GM18499 (cell line): ENCODE measurements at regions not wholly inside any gene's neighbourhood (a gene's known extent, or its start where the extent isn't known, plus 50 kb on each side); places are given as distances from the start of the nearest gene placed in this dataset.
"Not testable (repeated sequence)": the region's sequence is repeated elsewhere in the genome, so short reads cannot be mapped to it uniquely, and the experiment has no call there.

Experiments
- ATAC-seq: cut with Tn5 transposase; IDR thresholded peaks from one replicate; pipeline ENCODE4 v1.9.1; 2021; ENCODE audit warnings: moderate number of reproducible peaks; ENCODE audit not compliant: insufficient read depth, unreplicated experiment

- no peak for ATAC-seq
These were observed 71.2 kb upstream of the INSIG1 start for GRCh38 chr7:155226261-155227003.

GRCh38 chr7:155227004-155227787 is 70.5 kb upstream of the INSIG1 start:
- ATAC-seq = no peak

DNA sequence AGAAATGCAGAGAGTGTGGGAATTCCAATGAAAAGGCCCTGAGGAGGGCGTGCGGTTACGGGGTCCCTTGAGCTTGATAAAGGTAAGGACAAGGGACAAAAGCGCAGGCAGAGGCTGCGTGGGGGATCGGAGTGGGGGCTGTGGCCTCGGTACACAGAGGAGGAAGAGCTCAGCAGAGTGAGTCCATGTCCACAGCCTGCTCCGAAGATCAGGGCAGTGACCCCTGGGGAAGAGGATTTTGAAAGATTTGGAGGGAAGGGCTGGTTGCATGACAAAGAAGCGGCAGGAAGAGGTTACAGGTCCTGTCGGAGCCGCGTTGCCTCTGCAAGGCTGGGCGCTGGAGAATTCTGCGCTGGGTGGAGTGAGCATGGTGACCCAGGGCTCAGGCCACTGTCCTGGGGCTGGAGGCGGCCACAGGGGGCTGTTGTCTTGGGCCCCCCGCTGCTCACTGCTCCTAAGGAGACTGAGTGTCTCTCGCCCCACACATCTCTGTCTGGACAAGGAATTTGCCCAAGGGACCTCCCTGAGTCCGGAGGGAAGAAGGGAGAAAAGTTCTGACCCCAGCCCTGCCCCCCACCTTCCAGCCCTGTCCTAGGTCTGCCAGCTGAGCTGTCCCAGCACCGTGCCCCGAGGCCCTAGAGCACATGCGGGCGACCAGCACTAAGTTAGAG is 69.8 kb upstream of the INSIG1 start:
- no peak for ATAC-seq

GRCh38 chr7:155228459-155228845 is 69.2 kb upstream of the INSIG1 start:
- ATAC-seq = no peak

- no peak for ATAC-seq
These were observed 68.8 kb upstream of the INSIG1 start for GRCh38 chr7:155228894-155229293.

DNA sequence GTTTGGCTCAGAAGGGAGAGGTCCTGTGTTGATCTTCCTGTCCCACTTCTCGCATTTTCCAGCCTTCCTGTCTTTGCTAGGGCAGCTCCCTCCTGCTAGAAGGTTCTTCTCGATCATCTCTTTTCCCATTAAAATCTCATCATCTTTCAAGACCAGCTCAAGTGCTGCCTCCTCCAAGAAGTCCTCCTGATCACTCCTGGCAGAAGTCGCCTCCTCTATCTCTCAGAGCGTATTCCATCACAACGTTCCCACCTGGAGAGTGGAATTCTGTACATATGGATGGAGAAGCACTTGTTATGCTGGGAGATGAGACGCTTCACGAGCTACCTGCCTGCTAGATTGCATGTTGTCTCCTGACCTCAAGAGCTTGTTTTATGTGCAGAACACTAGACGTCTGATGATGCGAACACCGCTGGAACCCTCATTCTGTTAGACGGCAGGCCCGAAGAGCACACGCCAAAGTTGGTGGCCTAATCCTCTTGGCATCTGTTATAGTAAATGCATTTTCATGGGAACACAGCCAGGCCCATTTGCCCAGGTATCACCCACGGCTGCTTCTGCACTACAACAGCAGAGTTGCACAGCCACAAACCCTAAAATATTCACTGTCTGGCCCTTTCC is 68.0 kb upstream of the INSIG1 start:
- ATAC-seq = no peak

DNA sequence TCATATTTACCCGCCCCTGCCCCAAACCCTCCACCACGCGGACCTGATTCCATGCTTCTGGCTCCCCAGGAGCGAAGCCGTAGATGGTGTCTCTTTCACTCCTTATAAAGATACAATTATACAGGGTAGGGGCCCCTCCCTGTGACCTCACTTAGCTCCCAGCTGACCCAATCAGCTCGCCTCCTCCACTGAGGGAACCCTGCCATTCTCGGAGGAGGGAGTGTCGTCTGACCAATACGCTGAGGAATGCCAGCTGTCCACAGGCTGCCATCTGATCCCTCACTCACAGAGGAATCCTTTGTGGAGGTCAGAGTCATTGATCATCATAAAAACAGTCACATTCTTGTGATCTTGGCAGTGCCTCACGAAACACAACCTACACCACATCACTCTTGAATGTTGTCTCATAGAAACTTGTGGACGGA is 67.5 kb upstream of the INSIG1 start:
- no peak for ATAC-seq

DNA sequence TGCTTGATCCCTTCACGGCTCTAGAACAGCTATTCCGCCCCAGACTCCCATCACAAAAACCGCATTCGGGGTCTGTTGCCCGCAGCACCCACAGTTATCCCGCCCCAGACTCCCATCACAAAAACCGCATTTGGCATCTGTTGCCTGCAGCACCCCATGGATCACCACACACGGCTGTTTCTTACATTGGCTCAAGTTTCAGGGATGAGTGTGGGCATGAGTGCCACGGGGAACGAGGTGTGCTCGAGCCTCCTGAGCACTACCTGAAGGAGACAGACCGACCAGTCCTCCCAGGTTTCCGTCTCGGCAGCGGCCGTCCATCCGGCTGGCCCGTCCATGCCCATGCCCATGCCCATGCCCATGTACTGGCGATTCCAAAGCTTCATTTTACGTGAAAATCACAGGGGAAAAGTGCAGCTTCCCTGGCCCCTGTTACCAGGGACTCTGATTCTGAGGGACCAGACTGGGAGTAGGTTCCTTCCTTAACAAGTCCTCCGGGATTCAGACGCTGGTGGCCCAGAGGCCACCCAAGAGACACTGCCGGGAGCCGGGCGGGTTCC is 66.4 kb upstream of the INSIG1 start:
- no peak for ATAC-seq

- no peak for ATAC-seq
These were observed 65.7 kb upstream of the INSIG1 start for GRCh38 chr7:155231941-155232340.

GRCh38 chr7:155232911-155233310 is 64.8 kb upstream of the INSIG1 start:
- no peak for ATAC-seq

GRCh38 chr7:155233311-155234157 is 64.1 kb upstream of the INSIG1 start:
- ATAC-seq = no peak

DNA sequence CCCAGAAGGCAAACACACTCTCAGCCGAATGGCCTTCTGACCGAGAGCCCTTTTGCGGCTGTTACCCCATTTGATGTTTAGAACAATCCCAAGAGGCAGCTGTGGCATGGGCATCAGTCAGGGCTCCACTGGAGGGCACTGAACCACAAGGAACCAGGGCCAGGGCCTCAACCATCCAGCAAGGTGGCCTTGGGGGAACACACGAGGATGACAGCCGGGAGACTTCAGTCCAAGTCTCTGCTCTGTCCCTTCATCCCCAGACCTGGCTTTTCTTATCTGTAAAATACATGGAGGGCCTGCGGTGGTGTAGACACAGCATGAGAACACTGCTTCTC is 63.6 kb upstream of the INSIG1 start:
- no peak for ATAC-seq

GRCh38 chr7:155234950-155235789 is 62.5 kb upstream of the INSIG1 start:
- no peak for ATAC-seq

- ATAC-seq = no peak
These were observed 61.3 kb upstream of the INSIG1 start for GRCh38 chr7:155236386-155236785.

GRCh38 chr7:155237297-155237696 is 60.4 kb upstream of the INSIG1 start:
- no peak for ATAC-seq

DNA sequence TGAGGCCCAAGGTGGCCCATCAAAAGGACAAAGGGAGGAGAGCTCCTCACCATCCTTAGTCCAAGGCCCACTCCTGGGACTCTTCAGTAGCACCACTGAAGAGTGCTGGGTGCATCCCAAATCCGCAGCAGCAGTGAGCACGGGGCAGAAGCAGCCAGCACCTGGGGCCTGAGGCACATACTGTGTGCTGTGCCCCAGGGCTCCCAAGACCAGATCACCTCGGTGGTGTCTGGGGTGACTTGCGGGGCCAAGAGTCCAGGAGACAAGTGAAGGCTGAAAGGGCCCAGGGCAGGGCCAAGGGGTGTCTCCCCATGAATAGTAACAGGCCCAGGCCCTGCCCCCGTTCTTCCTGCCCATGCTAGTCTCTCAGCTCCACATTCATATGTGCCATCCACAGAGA is 59.9 kb upstream of the INSIG1 start:
- no peak for ATAC-seq

DNA sequence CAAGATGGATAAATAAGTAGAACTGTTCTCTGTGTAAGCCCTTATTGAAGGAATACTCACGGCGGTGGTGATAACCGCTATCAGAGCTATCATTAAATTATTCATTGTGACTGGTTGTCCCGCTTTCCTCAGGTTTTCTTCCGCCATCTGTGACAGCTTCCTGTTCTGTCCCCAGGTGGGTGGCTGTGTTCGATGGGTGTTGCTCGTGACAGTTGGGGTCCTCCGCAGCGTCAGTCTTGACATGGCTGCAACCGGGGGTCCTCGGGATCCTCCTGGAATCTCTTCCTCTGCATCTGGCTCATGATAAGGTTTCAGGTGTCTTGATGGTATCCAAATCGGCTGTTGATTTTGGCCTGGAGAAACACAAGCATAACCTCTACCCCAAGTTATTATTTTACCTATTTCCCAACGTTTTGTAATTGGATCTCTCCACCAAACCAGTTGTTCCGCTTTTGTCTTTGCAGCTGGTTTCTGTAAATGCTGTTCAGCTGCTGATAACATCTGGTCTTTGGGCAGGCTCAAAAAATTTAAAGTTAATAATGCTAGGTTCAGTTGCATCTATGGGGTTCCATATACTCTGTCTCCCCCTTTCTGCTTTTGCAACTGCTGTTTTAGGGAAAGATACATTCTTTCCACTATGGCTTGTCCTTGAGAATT is 58.1 kb upstream of the INSIG1 start:
- ATAC-seq = not testable (repeated sequence)

- ATAC-seq = no peak
These were observed 53.0 kb upstream of the INSIG1 start for GRCh38 chr7:155244675-155245074.
